PFSK-1 (cell line): ENCODE measurements at regions not wholly inside any gene's neighbourhood (a gene's known extent, or its start where the extent isn't known, plus 50 kb on each side); places are given as distances from the start of the nearest gene placed in this dataset.

Source experiments
- SIN3A ChIP-seq: IDR thresholded peaks from 2 replicates; pipeline ENCODE4 v1.6.1; 2012; ENCODE audit warnings: mild to moderate bottlenecking, low read length, moderate library complexity, borderline replicate concordance; ENCODE audit not compliant: insufficient read depth
- TAF1 ChIP-seq: IDR thresholded peaks from 2 replicates; pipeline ENCODE4 v1.6.1; 2012; ENCODE audit warnings: low read length, control low read depth, borderline replicate concordance; ENCODE audit not compliant: insufficient read depth

- no peak for TF ChIP-seq TAF1
- TF ChIP-seq SIN3A = no peak
These were observed 181.9 kb downstream of the FGF18 start for GRCh38 chr5:171601266-171601881.
